ENCODE measurements at regions not wholly inside any gene's neighbourhood (a gene's known extent, or its start where the extent isn't known, plus 50 kb on each side); places are given as distances from the start of the nearest gene placed in this dataset.
A peak's percentile ranks its signal among the peaks of the same experiment; 100 is the strongest.

DNA sequence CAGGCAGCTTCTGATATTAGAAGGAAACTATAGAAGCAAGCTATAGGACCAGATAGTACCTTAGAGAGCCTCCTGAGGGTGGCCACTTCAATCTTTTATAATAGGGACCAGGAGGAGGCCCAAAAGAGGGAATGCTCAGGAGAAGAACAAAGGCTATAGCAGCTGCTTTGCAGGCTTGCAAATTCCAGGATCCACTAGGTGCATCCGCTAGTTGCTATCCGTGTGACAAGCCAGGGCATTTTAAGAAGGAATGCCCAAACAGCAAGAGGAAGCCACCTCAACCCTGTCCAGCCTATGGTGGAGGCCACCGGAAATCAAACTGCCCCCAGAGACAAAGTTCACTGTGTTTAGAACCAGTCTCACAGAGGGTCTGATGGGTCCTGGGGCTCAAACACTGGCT is 192.6 kb upstream of the KIF2B start:
- H3K4me1 ChIP-seq (ENCODE audit: control insufficient read depth in 2 of 3, insufficient read depth in 2 of 3, low read depth in 1 of 3, low read length in 3 of 3), result no peaks in the 10 kb centered on the region
- H3K27ac ChIP-seq (ENCODE audit: low read depth in 2 of 2, low read length in 2 of 2), result no peak overlapping the region
- FAIRE-seq (no peak), DNase-seq (no peak)
- H3K4me3 ChIP-seq (ENCODE audit: low read length in 3 of 3), result no peak overlapping the region
- no peak overlapping the region for H3K9ac ChIP-seq (ENCODE audit: low read length in 3 of 3)
- intact Hi-C loops (cut with DNase I), result no loop called here
- no peaks in the 10 kb centered on the region for H3K9me3 ChIP-seq (ENCODE audit: control insufficient read depth in 2 of 3, insufficient read depth in 1 of 3, low read length in 3 of 3)
- TF ChIP-seq, protein P1, sequence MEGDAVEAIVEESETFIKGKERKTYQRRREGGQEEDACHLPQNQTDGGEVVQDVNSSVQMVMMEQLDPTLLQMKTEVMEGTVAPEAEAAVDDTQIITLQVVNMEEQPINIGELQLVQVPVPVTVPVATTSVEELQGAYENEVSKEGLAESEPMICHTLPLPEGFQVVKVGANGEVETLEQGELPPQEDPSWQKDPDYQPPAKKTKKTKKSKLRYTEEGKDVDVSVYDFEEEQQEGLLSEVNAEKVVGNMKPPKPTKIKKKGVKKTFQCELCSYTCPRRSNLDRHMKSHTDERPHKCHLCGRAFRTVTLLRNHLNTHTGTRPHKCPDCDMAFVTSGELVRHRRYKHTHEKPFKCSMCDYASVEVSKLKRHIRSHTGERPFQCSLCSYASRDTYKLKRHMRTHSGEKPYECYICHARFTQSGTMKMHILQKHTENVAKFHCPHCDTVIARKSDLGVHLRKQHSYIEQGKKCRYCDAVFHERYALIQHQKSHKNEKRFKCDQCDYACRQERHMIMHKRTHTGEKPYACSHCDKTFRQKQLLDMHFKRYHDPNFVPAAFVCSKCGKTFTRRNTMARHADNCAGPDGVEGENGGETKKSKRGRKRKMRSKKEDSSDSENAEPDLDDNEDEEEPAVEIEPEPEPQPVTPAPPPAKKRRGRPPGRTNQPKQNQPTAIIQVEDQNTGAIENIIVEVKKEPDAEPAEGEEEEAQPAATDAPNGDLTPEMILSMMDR (IDR thresholded peaks at IDR 0.05; ENCODE audit: borderline replicate concordance, extremely low read depth, insufficient read depth), result no peak
- no peaks in the 10 kb centered on the region for H3K27me3 ChIP-seq (ENCODE audit: control insufficient read depth, insufficient read depth, low read length)
- no peaks in the 10 kb centered on the region for H3K36me3 ChIP-seq (ENCODE audit: control insufficient read depth in 2 of 3, insufficient read depth in 3 of 3, low read length in 3 of 3)

DNA sequence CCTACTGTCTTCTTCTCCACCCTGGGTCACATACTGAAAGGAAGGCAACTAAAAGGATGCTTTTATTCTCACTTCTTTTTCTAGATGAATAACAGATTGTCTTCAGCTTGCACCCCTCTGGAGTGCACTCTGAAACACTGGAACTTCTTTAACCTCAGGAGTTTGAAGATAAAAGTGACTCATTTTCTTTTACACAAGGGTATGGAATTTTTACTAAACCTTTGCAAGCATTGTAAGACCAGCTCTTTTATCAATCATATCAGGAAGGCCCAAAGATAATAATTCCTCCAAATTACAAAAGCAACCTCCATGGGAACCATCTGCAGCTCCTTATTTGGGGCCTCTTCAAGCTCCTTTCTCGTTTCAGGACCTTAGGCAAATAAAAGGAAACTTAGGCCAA is 193.5 kb upstream of the KIF2B start:
- Histone ChIP-seq H3K4me3 (ENCODE audit: low read length in 3 of 3) (no peak overlapping the region), H3K9me3 (ENCODE audit: control insufficient read depth in 2 of 3, insufficient read depth in 1 of 3, low read length in 3 of 3) (no peaks in the 10 kb centered on the region), H3K36me3 (ENCODE audit: control insufficient read depth in 2 of 3, insufficient read depth in 3 of 3, low read length in 3 of 3) (no peaks in the 10 kb centered on the region), H3K9ac (ENCODE audit: low read length in 3 of 3) (no peak overlapping the region), H3K4me1 (ENCODE audit: control insufficient read depth in 2 of 3, insufficient read depth in 2 of 3, low read depth in 1 of 3, low read length in 3 of 3) (no peaks in the 10 kb centered on the region), H3K27ac (ENCODE audit: low read depth in 2 of 2, low read length in 2 of 2) (no peak overlapping the region), H3K27me3 (ENCODE audit: control insufficient read depth, insufficient read depth, low read length) (no peaks in the 10 kb centered on the region)
- TF ChIP-seq, protein P1 (IDR thresholded peaks at IDR 0.05; ENCODE audit: borderline replicate concordance, extremely low read depth, insufficient read depth), result no peak
- no peak for FAIRE-seq
- no peak for DNase-seq
- intact Hi-C loops (cut with DNase I), result no loop called here

DNA sequence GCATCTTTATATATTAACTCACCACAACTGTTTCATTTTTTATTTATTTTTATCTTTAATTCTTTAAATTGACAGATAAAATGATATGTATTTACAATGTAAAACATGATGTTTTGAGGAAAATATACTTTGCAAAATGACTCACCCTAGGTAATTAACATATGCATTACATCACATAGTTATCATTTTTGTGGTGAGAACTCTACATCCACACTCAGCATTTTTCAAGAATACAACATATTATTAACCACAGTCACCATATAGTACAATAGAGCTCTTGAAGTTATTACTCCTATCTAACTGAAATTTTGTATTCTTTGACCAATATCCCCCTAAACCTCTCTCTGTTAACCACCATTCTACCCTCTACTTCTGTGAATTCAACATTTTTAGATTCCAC is 194.7 kb upstream of the KIF2B start:
- Histone ChIP-seq H3K27me3 (ENCODE audit: control insufficient read depth, insufficient read depth, low read length) (no peaks in the 10 kb centered on the region), H3K4me3 (ENCODE audit: low read length in 3 of 3) (no peak overlapping the region), H3K9me3 (ENCODE audit: control insufficient read depth in 2 of 3, insufficient read depth in 1 of 3, low read length in 3 of 3) (no peaks in the 10 kb centered on the region), H3K27ac (ENCODE audit: low read depth in 2 of 2, low read length in 2 of 2) (no peak overlapping the region), H3K36me3 (ENCODE audit: control insufficient read depth in 2 of 3, insufficient read depth in 3 of 3, low read length in 3 of 3) (no peaks in the 10 kb centered on the region), H3K4me1 (ENCODE audit: control insufficient read depth in 2 of 3, insufficient read depth in 2 of 3, low read depth in 1 of 3, low read length in 3 of 3) (no peaks in the 10 kb centered on the region), H3K9ac (ENCODE audit: low read length in 3 of 3) (no peak overlapping the region)
- TF ChIP-seq, protein P1 (IDR thresholded peaks at IDR 0.05; ENCODE audit: borderline replicate concordance, extremely low read depth, insufficient read depth), result no peak
- intact Hi-C loops (cut with DNase I), result no loop called here
- FAIRE-seq, result no peak
- DNase-seq, result no peak

DNA sequence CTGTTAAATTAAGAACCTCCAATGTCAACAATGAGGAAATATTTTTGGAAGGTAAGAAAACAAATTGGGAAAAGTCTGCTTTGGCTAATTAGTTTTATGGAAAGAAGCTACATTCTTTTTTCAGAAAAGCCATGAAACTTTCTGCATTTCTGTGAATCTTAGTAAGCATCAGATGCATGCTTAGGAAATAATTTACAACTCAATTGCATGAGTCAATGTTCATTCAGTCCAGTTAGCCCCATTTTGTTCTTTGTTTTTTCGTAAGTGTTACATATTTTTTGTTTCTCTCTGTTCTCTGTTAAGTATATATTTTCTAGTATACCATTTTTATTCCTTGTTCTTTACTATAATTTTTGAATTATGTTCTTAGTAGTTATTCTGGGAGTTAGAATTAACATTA is 195.2 kb upstream of the KIF2B start:
- intact Hi-C loops (cut with DNase I), result no loop called here

More for the DNA sequence above, 195.2 kb upstream of the KIF2B start:
- no peaks in the 10 kb centered on the region for H3K36me3 ChIP-seq (ENCODE audit: control insufficient read depth in 2 of 3, insufficient read depth in 3 of 3, low read length in 3 of 3)
- DNase-seq (no peak), FAIRE-seq (peak; percentile 29)
- TF ChIP-seq, protein P1 (IDR thresholded peaks at IDR 0.05; ENCODE audit: borderline replicate concordance, extremely low read depth, insufficient read depth), result no peak
- H3K4me3 ChIP-seq (ENCODE audit: low read length in 3 of 3), result no peak overlapping the region
- H3K27me3 ChIP-seq (ENCODE audit: control insufficient read depth, insufficient read depth, low read length), result no peaks in the 10 kb centered on the region
- H3K9ac ChIP-seq (ENCODE audit: low read length in 3 of 3), result no peak overlapping the region
- H3K9me3 ChIP-seq (ENCODE audit: control insufficient read depth in 2 of 3, insufficient read depth in 1 of 3, low read length in 3 of 3), result no peaks in the 10 kb centered on the region
- no peaks in the 10 kb centered on the region for H3K4me1 ChIP-seq (ENCODE audit: control insufficient read depth in 2 of 3, insufficient read depth in 2 of 3, low read depth in 1 of 3, low read length in 3 of 3)
- no peak overlapping the region for H3K27ac ChIP-seq (ENCODE audit: low read depth in 2 of 2, low read length in 2 of 2)

All from kidney (tissue), 13 donors.